ENCODE measurements at regions not wholly inside any gene's neighbourhood (a gene's known extent, or its start where the extent isn't known, plus 50 kb on each side); places are given as distances from the start of the nearest gene placed in this dataset.

- TF ChIP-seq POLR2AphosphoS5 (IDR thresholded peaks at IDR 0.05; ENCODE audit: borderline replicate concordance, low read depth, low read length) (no peak), EZH2 (IDR thresholded peaks at IDR 0.05) (no peak), FOXP2 (optimal IDR thresholded peaks at IDR 0.05; ENCODE audit: control extremely low read depth, extremely low read length, insufficient read depth) (no peak)
Observed at GRCh38 chr18:24770311-24771024, 310.0 kb downstream of the HRH4 start.
